ENCODE measurements at regions not wholly inside any gene's neighbourhood (a gene's known extent, or its start where the extent isn't known, plus 50 kb on each side); places are given as distances from the start of the nearest gene placed in this dataset.

- no peak for DNase-seq (ENCODE audit: extremely low read depth in 1 of 2, low read depth in 1 of 2)
Measured at GRCh38 chr2:128548461-128548891, 229.8 kb upstream of the HS6ST1 start.

DNA sequence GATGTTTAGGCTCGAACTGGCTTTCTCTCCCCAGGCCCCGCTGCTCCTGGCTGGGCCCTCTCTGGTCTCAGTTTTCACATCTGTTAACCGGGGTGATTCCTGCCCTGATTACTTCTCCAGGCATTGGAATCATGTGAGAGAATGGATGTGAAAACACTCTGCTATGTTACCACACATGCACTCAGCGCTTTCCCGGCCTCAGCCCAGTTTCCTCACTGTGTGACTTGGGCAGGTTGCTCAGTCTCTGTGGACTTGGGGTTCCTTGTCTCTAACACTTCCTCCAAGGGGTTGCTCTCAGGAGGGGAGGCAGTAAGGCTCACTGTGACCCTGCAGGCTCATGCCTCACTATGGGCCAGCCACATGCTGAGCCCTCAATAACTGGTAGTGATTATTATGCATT, 230.4 kb upstream of the HS6ST1 start:
- no peak for DNase-seq (ENCODE audit: extremely low read depth in 1 of 2, low read depth in 1 of 2)

- DNase-seq (ENCODE audit: extremely low read depth in 1 of 2, low read depth in 1 of 2): no peak
Measured at GRCh38 chr2:128549646-128550260, 231.1 kb upstream of the HS6ST1 start.

DNA sequence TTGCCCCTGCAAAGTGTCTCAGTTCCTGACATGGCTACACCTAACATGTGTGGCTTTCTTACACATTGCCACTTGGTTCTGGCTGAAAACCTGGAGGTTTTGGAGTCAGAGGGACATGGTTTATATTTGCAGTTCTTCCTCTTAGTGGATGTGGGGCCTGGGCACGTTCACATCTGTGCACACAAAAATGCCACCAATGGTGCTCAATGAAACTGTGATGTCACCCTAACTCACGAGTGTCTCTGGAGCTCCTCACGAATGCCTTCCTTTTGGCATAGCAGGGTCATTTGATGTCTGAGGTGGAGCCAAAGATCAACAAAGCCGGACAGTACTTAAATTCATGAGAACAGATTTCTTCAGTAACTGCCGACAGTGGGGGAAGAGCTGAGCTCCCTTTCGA, 231.7 kb upstream of the HS6ST1 start:
- no peak for DNase-seq (ENCODE audit: extremely low read depth in 1 of 2, low read depth in 1 of 2)

DNA sequence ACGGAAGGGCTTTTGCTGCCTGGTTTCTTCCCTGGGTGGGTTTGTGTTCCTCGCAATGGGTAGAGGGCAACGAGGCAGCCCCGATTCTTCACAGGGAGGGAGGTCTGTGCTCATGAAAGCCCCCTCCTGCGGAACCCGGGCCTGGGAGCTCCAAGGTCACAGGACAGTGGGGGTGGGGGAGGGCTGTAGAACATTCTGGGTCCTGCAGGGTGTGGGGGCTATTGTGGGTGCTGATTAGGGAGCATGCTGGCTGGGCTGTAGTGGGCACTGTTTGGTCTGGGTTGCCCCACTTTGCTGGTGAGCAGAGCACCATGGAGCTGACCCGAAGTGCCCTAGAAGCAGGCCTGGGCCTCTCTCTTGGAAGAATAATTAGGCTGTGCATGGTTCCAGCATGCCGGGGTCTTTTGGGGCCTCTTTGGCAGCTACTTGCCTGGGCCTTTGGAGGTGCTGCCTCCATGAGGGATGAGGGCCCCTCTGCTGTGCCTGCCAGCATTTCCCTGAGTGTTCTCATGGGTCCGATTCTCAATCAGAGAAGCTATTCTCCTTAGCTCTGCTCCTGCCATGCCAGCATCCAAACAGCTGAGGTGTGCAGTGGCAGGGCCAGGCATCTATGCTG, 232.2 kb upstream of the HS6ST1 start:
- no peak for DNase-seq (ENCODE audit: extremely low read depth in 1 of 2, low read depth in 1 of 2)

DNA sequence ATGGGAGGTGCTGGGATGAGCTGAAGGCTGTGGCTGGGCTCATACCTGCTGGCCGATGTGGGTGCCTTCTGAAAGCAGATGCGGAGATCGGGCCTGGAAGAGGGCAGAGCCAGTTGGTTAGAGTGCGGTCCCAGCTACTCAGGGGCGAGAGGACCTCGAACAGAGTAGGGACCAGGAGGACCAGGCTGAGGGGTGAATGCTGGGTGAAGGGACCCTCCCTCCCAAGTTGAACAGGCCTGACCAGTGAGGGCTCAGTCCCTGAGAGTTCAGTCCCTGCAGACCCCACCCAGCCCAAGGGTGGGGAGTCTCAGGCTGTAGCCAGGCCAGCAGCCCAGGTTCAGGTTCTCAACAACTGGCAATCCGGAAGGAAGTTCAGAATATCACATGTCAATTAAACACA, 232.8 kb upstream of the HS6ST1 start:
- no peak for DNase-seq (ENCODE audit: extremely low read depth in 1 of 2, low read depth in 1 of 2)

DNA sequence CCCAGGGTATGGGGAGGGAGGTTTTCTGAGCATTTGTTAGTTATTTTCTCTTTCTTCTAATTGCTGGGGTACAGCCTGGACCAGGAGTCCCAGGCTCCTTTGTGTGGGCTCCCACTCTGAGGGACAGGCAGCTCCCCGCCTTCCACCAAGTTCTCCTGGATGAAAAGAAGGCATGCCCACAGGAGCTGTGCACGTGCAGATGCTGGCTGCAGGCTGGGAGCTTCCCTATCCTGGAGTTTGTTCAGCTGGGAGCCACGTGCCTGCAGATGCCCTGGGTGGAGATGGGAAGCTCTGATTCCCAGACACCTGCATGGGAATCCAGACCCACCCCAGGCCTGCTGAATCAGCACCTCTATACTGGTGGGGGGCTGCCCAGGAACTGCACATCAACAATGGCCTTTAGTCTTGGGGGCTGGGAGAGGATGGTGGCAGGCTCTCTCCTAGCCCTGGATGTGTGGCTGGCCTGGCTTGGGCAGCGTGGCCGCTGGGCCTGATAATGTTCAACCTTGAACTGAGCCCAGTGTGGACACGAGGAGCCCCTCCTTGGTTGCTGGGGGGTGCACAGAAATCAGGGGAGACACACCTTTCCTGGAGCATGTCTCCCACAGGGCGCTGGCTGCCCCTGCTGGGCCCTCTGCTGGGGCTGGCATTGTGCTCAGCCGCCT, 233.6 kb upstream of the HS6ST1 start:
- no peak for DNase-seq (ENCODE audit: extremely low read depth in 1 of 2, low read depth in 1 of 2)

- DNase-seq (ENCODE audit: extremely low read depth in 1 of 2, low read depth in 1 of 2): no peak
Measured at GRCh38 chr2:128552806-128553551, 234.3 kb upstream of the HS6ST1 start.

DNA sequence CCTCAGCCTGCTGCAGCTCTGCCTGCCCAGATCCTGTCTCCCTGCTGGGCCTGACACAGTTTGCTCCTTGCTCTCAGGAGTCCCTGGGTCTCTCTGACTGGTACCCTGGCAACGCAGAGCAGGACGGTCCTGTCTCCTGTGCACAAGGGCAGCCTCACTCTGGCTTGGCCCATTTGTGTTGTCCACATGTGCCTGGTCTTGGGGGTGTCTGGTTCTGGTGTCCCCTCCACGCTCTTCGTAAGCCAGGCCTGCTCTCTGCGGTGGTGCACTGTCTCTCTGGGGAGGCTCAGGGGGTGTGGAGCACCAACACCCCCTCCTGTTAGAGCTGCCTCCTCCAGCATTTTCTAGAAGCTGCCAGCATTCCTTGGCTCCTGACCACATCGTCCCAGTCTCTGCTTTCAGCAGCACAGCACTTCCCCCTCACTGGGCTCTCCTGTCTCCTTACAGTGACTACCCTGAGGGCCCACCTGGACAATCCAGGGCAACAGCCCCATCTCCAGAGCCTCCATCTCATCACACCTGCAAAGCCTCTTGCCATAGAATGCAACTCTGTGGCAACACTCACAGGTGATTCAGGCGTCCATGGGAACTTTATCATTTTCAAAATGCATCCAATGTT, 235.6 kb upstream of the HS6ST1 start:
- no peak for DNase-seq (ENCODE audit: extremely low read depth in 1 of 2, low read depth in 1 of 2)

- no peak for DNase-seq (ENCODE audit: extremely low read depth in 1 of 2, low read depth in 1 of 2)
Measured at GRCh38 chr2:128555433-128555832, 236.8 kb upstream of the HS6ST1 start.

DNA sequence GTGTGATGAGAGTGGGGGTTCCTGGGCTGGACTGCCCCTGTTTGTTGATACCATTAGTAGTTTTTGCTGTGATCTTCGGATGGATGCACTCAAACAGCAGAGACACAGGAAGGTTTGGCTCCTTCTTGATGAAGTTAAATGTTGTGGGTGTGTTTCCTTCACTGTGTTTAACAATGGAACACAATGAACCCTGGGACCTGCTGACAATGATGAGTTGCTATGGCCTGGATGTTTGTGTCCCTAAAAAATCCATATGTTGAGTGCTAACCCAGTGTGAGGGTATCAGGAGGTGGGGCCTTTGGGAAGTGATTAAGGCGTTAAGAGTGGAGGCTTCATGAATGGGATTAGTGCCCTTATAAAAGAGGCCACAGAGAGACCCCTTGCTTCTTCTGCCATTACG, 237.4 kb upstream of the HS6ST1 start:
- DNase-seq (ENCODE audit: extremely low read depth in 1 of 2, low read depth in 1 of 2): no peak

DNA sequence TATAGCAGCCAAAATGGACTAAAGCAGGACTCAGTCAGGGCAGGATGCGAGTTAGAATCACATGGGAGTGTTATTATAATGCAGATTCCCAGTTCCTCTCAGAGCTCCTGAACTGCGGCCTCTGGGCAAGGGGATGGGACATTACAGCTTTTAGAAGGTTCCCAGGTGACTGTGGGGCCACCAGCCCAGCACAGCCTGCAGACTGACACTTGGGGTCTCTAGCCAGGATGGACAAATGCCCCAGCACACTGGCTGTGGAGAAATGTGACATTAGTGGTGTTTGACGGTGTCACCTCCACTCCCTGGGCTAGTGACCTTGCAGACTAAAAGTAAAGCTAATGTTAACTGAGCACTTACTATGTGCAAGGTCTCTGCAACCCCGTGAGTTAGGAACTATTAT, 238.0 kb upstream of the HS6ST1 start:
- DNase-seq (ENCODE audit: extremely low read depth in 1 of 2, low read depth in 1 of 2): no peak

DNA sequence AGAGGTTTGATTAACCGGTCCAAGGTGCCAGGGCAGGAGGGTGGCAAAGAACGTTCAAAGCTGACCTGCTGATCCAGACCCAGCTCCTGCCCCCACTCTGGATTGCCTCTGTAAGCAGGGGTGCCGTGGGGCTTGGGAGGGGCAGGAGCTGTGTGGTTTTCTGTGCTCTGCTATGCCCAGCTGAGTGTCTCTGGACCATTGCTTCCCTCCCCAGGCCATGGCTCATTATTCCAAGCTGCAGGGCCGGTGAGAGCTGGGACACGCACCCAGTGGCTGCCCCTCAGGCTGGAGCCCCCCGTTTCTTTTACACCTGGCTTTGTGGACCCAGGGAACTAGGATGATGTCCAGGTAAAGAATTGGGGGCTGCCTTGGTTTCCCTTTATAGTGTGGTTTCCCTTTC, 238.4 kb upstream of the HS6ST1 start:
- DNase-seq (ENCODE audit: extremely low read depth in 1 of 2, low read depth in 1 of 2): no peak

GRCh38 chr2:128557831-128558241, 239.2 kb upstream of the HS6ST1 start:
- DNase-seq (ENCODE audit: extremely low read depth in 1 of 2, low read depth in 1 of 2): no peak

DNA sequence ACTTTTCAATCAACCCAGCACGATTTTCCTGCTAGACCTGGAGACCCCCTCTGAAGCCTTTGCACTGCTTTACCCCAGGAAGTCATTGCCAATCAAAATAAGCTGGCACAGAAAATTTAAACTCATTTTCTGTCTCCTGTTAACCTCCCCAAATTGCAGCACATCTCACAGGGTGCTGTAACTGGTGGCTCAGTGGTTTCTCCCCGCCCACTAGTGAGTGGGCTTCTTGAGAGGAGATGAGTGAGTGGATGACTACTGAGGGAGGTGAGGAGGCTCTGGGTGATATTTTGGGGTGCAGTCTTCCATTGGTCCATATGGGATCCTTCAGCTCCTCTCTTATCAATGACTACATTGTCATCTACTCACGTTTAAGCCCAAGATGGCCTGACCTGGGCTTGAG, 239.8 kb upstream of the HS6ST1 start:
- no peak for DNase-seq (ENCODE audit: extremely low read depth in 1 of 2, low read depth in 1 of 2)

DNA sequence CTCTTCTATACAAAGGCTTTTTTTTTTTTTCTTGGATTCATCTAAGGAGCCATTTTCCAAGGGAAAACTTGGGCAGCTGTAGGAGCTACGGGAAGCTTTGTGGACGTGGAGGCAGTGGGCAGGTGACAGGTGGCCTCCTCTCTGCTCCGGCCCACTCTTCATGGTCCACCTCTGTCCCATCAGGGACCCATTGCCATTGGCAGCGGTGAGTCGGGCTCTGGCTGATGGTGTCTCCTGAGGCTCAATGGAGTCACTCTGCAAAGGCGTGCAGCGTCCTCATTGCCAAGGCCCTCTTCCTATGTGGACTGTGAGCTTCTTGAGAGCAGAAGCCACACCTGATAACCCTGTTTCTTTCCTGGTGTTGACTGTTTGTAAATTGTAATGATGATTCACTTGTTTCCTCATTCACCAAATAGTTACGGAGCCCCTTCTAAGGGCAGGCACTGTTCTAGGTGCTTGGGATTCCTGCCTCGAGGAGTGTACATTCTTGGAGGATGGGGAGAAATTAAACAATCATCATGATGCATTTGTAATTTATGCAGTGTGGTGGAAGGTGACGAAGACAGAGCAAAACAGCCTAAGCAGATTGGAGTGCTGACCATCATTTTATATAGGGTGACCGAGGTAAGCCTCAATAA, 240.3 kb upstream of the HS6ST1 start:
- no peak for DNase-seq (ENCODE audit: extremely low read depth in 1 of 2, low read depth in 1 of 2)

- DNase-seq (ENCODE audit: extremely low read depth in 1 of 2, low read depth in 1 of 2): no peak
Measured at GRCh38 chr2:128559533-128560515, 241.2 kb upstream of the HS6ST1 start.

- no peak for DNase-seq (ENCODE audit: extremely low read depth in 1 of 2, low read depth in 1 of 2)
Measured at GRCh38 chr2:128560718-128561117, 242.1 kb upstream of the HS6ST1 start.

DNA sequence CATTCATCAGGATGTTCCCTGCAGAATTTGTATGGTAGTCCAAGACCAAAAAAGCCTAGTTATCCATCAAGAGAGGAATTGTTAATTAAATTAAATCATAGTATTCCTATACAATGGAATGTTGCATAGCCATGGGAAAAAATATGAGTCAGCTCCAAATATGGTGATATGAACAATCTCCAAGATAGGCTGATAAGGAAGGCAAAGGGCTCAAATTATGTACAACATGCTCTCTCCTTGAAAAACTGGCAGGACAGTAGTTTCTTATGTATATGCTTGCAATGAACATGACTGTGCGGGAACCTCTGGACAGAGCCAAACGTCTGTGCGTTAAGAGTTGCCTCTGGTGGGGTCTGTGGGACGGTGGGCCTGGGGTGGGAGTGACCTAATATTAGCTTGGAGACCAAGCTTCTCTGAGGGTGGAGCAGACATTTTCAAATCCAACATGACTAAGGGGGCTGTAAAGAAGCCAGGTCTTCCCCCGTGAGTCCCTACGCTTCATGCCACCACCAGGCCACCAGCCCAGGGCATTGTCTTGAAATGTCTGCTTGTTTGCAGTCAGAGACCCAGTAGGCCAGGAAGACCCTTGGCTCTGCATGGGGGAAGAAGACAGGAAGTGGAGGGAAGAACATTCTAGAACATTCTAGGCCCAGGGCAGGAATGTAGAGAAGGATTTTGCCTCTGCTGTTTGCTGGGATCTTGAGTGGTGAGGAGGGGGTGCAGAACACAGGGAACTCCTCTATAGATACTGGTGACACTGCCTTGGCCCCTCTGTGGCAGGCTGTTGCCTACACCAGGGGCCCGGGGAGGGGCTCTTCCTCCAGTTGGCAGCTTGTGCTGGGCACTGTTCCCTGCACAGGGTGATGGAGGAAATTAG, 244.0 kb upstream of the HS6ST1 start:
- no peak for DNase-seq (ENCODE audit: extremely low read depth in 1 of 2, low read depth in 1 of 2)

Measured in stimulated activated CD8-positive, alpha-beta memory T cell treated with anti-CD3 and anti-CD28 coated beads, Interleukin-7, amount 100 ng/mL, for 48 hours (primary cell).